ENCODE measurements at regions not wholly inside any gene's neighbourhood (a gene's known extent, or its start where the extent isn't known, plus 50 kb on each side); places are given as distances from the start of the nearest gene placed in this dataset.

DNA sequence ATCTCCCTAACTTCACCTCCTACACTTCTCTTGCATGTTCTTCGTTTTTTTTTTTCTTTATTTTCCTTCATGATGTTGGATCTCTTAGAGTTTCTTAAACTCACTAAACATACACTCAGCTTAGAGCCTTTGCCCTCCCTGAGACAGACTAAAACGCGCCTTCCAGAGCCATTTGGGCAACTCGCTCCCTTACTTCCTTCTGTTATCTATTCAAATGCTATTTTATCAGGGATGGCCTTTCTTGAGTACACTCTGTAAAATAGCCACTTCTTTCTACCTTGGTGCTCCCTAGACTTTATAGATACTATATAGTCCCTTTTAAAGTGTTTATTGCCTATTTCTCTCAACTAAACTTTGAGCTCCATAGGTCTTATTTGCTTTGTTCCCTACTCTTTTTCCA, 598.2 kb upstream of the NECTIN3 start:
- Mint-ChIP-seq H3K27me3 (peaks cover 2% of the 10 kb centered on the region), H3K4me3 (no peak overlapping the region), H3K36me3 (ENCODE audit: low read depth) (no peaks in the 10 kb centered on the region), H3K9me3 (ENCODE audit: low read depth) (no peaks in the 10 kb centered on the region), H3K27ac (no peak overlapping the region), H3K4me1 (no peaks in the 10 kb centered on the region)
- ChIA-PET CTCF (no interaction called here), POLR2A (no interaction called here)
- intact Hi-C loops (cut with DNase I, micrococcal nuclease) = no loop called here
- ATAC-seq (no peak), DNase-seq (no peak)

DNA sequence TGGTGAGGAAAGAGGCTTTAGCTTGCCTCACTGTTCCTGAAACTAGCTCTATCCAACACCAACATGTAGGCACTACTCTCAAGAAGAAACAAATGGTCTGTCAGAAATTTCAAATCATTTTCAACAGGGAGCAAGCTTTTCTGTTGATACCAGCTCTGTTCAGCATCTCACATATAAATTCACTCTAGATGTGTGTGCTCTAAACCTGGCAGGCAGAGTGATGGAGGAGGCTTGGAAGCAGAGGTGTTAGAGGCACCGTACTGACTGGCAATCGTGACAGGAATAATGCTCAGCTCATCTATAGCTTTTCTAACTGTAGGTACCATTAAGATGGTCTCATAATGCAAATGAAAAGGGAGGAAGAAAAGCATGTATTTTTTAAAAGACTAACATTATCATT, 597.2 kb upstream of the NECTIN3 start:
- ChIA-PET POLR2A (no interaction called here), CTCF (no interaction called here)
- Mint-ChIP-seq H3K36me3 (ENCODE audit: low read depth) (no peaks in the 10 kb centered on the region), H3K27me3 (no peaks in the 10 kb centered on the region), H3K27ac (no peak overlapping the region), H3K9me3 (ENCODE audit: low read depth) (no peaks in the 10 kb centered on the region), H3K4me1 (no peaks in the 10 kb centered on the region), H3K4me3 (no peak overlapping the region)
- ATAC-seq (no peak), DNase-seq (no peak)
- intact Hi-C loops (cut with DNase I, micrococcal nuclease) = no loop called here

DNA sequence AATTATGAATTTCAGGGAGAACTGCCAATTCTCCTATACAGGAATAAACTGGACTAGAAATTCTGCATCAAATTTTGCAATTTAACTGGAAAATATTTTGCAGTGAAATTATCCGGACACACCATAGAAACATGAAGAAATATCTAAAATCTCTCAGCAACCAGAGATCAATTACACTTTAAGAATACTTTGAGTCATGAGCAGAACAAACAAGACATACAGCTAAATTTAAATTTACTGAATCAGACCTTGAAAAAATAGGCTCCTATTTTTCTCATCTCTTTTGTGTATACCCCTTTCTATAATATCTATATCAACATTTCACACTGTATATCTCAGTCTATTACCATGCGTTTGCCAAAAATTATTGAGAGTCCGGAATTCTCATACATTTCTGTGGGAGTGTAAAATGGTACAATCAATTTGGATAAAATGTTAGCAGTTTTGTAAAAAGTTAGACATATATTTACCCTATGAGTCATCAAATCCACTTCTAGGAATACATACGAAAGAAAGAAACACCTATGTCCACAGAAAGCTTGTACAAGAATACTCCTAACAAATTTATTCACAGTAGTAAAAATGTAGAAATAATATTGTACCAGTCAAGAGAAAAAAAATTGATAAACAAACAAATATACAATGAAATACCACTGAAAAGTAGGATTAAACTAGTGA, 593.1 kb upstream of the NECTIN3 start:
- H3K9me3 Mint-ChIP-seq (ENCODE audit: low read depth) = no peaks in the 10 kb centered on the region
- CTCF ChIA-PET = no interaction called here

DNA sequence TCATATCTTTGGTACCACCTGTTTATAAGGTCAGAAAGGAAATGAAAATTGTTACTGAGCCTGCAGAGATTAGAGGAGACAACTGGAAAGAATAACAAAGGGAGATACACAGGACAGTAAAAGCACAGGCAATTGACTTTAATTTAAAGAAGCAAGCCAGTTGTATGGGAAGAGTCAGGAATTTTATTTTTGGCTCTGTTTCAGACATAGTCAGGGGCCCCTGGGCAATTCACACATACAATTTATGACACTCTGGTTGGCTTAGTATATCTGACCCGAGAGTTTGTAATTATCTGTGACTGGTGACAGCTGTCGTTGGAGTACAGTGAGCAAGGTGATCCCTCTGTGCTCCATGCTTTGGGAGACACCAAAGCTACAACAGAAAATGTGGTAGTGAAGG, 591.9 kb upstream of the NECTIN3 start:
- H3K9me3 Mint-ChIP-seq (ENCODE audit: low read depth) = peaks cover 4% of the 10 kb centered on the region
- CTCF ChIA-PET = interaction anchor here (0.5 kb wide), 2 partner anchors 112 to 976 kb away, joined by 3 to 4 read pairs; no protein-coding TSS in a partner anchor
- ATAC-seq = no peak

More for the DNA sequence above, 593.1 kb upstream of the NECTIN3 start:
- intact Hi-C loops (cut with DNase I, micrococcal nuclease) = no loop called here
- POLR2A ChIA-PET = no interaction called here
- no peak overlapping the region for H3K27ac Mint-ChIP-seq
- DNase-seq (no peak), ATAC-seq (no peak)
- no peaks in the 10 kb centered on the region for H3K27me3 Mint-ChIP-seq
- H3K4me1 Mint-ChIP-seq = no peaks in the 10 kb centered on the region
- H3K36me3 Mint-ChIP-seq (ENCODE audit: low read depth) = no peaks in the 10 kb centered on the region
- H3K4me3 Mint-ChIP-seq = no peak overlapping the region

DNA sequence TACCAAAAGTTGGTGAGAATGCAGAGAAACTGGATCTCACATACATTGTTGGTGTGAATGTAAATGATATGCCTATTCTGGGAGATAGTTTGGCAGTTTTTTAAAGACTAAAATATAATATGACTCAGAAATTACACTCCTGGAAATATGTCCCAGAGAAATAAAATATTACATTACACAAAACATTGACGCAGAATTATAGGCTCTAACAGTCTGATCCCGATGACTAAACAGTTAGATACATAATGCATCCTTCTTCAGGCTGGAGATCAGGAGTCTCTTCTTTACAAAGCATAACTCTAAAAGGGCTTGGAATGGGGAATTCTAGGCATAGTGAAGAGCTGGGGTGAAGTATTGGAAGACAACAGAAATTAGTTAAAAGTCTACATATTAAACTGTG, 586.2 kb upstream of the NECTIN3 start:
- no peaks in the 10 kb centered on the region for H3K36me3 Mint-ChIP-seq (ENCODE audit: low read depth)
- no peaks in the 10 kb centered on the region for H3K27me3 Mint-ChIP-seq
- no peak overlapping the region for H3K4me3 Mint-ChIP-seq
- ChIA-PET POLR2A (no interaction called here), CTCF (no interaction called here)
- ATAC-seq = no peak
- H3K4me1 Mint-ChIP-seq = no peaks in the 10 kb centered on the region
- no peak for DNase-seq
- intact Hi-C loops (cut with DNase I, micrococcal nuclease) = no loop called here
- H3K9me3 Mint-ChIP-seq (ENCODE audit: low read depth) = peaks cover 25% of the 10 kb centered on the region
- H3K27ac Mint-ChIP-seq = no peak overlapping the region

More for the DNA sequence above, 591.9 kb upstream of the NECTIN3 start:
- Mint-ChIP-seq H3K36me3 (ENCODE audit: low read depth) (no peaks in the 10 kb centered on the region), H3K4me1 (no peaks in the 10 kb centered on the region), H3K27ac (no peak overlapping the region), H3K27me3 (no peaks in the 10 kb centered on the region), H3K4me3 (no peak overlapping the region)
- intact Hi-C loops (cut with DNase I, micrococcal nuclease) = no loop called here
- no peak for DNase-seq
- POLR2A ChIA-PET = no interaction called here

DNA sequence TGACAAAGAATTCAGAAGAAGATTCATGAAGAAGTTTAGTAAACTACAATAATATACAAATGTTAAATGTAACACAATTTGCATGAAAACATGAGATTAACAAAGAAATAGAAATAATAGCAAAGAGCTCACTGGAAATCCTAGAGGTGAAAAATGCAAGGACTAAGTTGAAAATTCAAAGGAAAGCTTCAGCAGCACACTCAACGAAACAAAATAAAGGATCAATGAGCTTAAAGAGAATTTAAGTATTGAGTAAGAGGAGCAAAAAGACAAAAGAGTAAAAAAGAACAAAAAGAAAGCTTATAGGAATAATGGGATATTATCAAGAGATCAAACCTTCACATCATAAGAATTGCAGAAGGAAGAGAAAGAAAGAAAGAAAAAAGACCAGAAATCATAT, 583.8 kb upstream of the NECTIN3 start:
- no peak for DNase-seq
- ATAC-seq = no peak
- POLR2A ChIA-PET = no interaction called here
- CTCF ChIA-PET = no interaction called here
- intact Hi-C loops (cut with DNase I, micrococcal nuclease) = no loop called here
- H3K36me3 Mint-ChIP-seq (ENCODE audit: low read depth) = no peaks in the 10 kb centered on the region
- H3K27ac Mint-ChIP-seq = no peak overlapping the region
- no peaks in the 10 kb centered on the region for H3K4me1 Mint-ChIP-seq
- H3K9me3 Mint-ChIP-seq (ENCODE audit: low read depth) = peaks cover 25% of the 10 kb centered on the region
- no peak overlapping the region for H3K4me3 Mint-ChIP-seq
- H3K27me3 Mint-ChIP-seq = no peaks in the 10 kb centered on the region

DNA sequence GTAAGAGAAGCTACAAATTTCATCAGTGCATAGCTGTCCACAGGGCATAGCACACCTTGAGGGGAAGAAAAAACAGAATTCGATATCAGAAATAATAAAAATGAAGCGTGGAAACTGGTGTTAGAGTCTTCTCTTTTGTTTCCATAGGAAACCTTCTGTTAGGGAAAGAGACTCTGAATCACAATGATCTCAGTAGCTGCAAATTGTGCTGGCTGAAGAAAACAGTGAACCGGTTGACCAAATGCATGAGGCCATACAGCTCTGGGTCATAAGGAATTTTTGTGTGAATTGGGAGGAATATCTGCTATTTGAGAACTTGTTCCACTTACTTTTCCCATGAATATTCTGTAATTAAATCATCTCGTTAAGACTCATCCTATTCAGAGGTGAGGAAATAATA, 580.2 kb upstream of the NECTIN3 start:
- Mint-ChIP-seq H3K36me3 (ENCODE audit: low read depth) (no peaks in the 10 kb centered on the region), H3K4me3 (no peak overlapping the region), H3K27ac (no peak overlapping the region), H3K9me3 (ENCODE audit: low read depth) (peaks cover 16% of the 10 kb centered on the region), H3K27me3 (no peaks in the 10 kb centered on the region), H3K4me1 (no peaks in the 10 kb centered on the region)
- intact Hi-C loops (cut with DNase I, micrococcal nuclease) = no loop called here
- DNase-seq = no peak
- ChIA-PET POLR2A (interaction anchor here (0.6 kb wide), 1 partner anchor 16 kb away, joined by 3 read pairs; no protein-coding TSS in a partner anchor), CTCF (no interaction called here)
- ATAC-seq = no peak

DNA sequence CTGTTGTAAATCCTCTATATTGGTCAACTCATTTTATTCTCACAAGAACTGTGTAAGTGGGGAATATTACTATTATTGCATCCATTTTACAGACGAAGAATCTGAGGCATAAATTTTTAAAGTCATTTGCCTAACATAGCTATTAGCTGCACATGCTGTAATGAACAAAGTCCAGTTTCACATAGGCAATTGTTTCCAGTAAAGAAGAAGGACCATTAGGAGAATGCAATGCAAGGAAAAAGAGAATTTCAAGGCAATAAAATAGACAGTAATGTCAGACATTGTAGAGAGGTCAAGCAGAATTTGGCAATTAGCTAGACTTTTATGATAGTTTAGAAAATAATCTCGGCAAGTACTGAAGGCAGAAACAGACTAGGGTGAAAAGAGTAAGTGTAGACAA, 578.7 kb upstream of the NECTIN3 start:
- Mint-ChIP-seq H3K4me3 (no peak overlapping the region), H3K27ac (no peak overlapping the region), H3K9me3 (ENCODE audit: low read depth) (peaks cover 5% of the 10 kb centered on the region), H3K27me3 (no peaks in the 10 kb centered on the region), H3K4me1 (no peaks in the 10 kb centered on the region), H3K36me3 (ENCODE audit: low read depth) (no peaks in the 10 kb centered on the region)
- ChIA-PET POLR2A (no interaction called here), CTCF (interaction anchor here (0.7 kb wide), 1 partner anchor 90 kb away, joined by 3 read pairs; no protein-coding TSS in a partner anchor)
- no peak for DNase-seq
- ATAC-seq = no peak
- intact Hi-C loops (cut with DNase I, micrococcal nuclease) = no loop called here

DNA sequence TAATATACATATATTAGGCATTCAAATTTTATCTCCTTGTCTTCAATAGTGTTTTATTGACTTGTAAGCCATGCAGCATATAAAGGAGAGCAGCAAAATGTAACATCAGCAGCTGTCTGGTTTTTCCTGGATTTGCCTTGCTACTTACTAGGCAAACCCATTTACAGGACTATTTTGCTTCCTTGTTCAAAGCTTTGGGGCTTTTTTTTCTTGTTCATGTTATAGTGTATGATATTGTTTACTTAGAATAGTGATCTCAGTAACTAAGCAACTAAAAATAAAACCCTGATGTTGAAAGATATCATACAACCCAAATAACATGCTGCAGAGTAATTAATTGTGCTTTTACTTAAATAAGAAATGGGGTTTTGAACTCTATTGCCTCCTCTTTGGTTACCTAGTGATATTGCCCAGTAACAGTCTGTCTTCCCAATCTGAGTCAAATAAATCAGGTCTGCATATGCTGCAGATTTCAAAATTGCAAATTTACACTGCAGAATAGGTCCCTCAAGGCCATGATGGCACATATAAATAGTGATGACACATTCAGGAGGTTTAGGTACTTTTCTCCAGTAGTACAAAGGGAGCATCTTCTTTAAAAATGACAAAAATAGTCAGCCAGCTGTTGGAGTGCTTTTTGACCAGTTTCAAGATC, 578.1 kb upstream of the NECTIN3 start:
- Mint-ChIP-seq H3K36me3 (ENCODE audit: low read depth) (no peaks in the 10 kb centered on the region), H3K4me1 (no peaks in the 10 kb centered on the region), H3K27ac (no peak overlapping the region), H3K9me3 (ENCODE audit: low read depth) (no peaks in the 10 kb centered on the region), H3K27me3 (no peaks in the 10 kb centered on the region), H3K4me3 (no peak overlapping the region)
- DNase-seq (no peak), ATAC-seq (no peak)
- ChIA-PET CTCF (interaction anchor here (0.7 kb wide), 1 partner anchor 90 kb away, joined by 3 read pairs; no protein-coding TSS in a partner anchor), POLR2A (no interaction called here)
- intact Hi-C loops (cut with DNase I, micrococcal nuclease) = no loop called here

DNA sequence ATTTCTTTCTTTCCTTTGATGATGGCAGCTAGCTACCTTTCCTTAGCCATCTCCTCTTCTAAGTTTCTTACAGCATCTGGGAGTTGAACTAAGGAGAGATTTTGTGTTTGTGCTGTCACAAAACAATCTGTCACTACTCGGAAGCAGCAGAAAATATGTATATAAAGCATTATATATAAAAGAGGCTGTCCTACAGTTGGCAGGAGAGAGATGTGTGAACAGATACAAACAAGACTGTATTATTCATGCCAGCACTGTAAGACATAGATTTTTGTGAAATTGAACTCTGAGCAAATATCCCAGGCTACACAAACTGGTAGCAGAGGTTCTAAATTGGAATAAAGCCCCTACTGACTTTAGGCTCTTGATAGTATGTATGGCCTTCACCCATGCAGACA, 577.5 kb upstream of the NECTIN3 start:
- ATAC-seq = no peak
- intact Hi-C loops (cut with DNase I, micrococcal nuclease) = no loop called here
- Mint-ChIP-seq H3K4me1 (no peaks in the 10 kb centered on the region), H3K27me3 (no peaks in the 10 kb centered on the region), H3K4me3 (no peak overlapping the region), H3K27ac (no peak overlapping the region), H3K36me3 (ENCODE audit: low read depth) (no peaks in the 10 kb centered on the region), H3K9me3 (ENCODE audit: low read depth) (no peaks in the 10 kb centered on the region)
- DNase-seq = no peak
- POLR2A ChIA-PET = no interaction called here
- CTCF ChIA-PET = interaction anchor here (0.6 kb wide), 1 partner anchor 1997 kb away, joined by 3 read pairs; no protein-coding TSS in a partner anchor

DNA sequence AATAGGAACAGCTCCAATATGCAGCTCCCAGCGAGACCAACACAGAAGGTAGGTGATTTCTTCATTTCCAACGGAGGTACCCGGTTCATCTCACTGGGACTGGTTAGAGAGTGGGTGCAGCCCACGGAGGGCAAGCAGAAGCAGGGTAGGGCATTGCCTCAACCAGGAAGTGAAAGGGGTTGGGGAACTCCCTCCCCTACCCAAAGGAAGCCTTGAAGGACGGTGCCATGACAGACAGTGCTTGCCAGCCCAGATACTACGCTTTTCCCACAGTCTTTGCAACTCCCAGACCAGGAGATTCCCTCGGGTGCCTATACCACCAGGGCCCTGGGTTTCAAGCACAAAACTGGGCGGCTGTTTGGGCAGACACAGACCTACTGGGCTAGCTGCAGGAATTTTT, 576.9 kb upstream of the NECTIN3 start:
- Mint-ChIP-seq H3K4me3 (no peak overlapping the region), H3K27ac (no peak overlapping the region), H3K27me3 (no peaks in the 10 kb centered on the region), H3K9me3 (ENCODE audit: low read depth) (no peaks in the 10 kb centered on the region), H3K4me1 (no peaks in the 10 kb centered on the region), H3K36me3 (ENCODE audit: low read depth) (no peaks in the 10 kb centered on the region)
- intact Hi-C loops (cut with DNase I, micrococcal nuclease) = no loop called here
- ATAC-seq = no peak
- ChIA-PET CTCF (interaction anchor here (0.6 kb wide), 1 partner anchor 1997 kb away, joined by 3 read pairs; no protein-coding TSS in a partner anchor), POLR2A (no interaction called here)
- no peak for DNase-seq

DNA sequence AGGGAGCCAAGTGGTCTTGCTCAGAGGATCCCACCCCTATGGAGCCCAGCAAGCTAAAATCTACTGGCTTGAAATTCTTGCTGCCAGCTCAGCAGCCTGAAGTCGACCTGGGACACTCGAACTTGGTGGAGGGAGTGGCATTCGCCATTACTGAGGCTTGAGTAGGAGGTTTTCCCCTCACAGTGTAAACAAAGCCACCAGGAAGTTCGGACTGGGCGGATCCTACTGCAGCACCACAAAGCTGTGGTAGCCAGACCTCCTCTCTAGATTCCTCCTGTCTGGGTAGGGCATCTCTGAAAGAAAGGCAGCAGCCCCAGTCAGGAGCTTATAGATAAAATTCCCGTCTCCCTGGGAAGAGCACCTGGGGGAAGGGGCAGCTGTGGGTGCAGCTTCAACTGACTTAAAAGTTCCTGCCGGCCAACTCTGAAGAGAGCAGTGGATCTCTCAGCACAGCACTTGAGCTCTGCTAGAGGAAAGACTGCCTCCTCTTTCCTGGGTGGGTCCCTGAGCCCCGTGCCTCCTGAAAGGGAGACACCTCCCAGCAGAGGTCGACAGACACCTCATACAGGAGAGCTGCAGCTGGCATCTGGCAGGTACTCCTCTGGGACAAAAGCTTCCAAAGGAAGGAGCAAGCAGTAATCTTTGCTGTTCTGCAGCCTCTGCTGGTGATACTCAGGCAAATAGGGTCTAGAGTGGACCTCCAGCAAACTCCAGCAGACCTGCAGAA, 576.3 kb upstream of the NECTIN3 start:
- no peaks in the 10 kb centered on the region for H3K36me3 Mint-ChIP-seq (ENCODE audit: low read depth)
- H3K4me3 Mint-ChIP-seq = no peak overlapping the region
- H3K27ac Mint-ChIP-seq = no peak overlapping the region
- no peaks in the 10 kb centered on the region for H3K9me3 Mint-ChIP-seq (ENCODE audit: low read depth)
- intact Hi-C loops (cut with DNase I, micrococcal nuclease) = no loop called here
- ATAC-seq = no peak
- CTCF ChIA-PET = no interaction called here
- H3K27me3 Mint-ChIP-seq = no peaks in the 10 kb centered on the region
- POLR2A ChIA-PET = no interaction called here
- H3K4me1 Mint-ChIP-seq = no peaks in the 10 kb centered on the region
- no peak for DNase-seq
